ENCODE measurements at regions not wholly inside any gene's neighbourhood (a gene's known extent, or its start where the extent isn't known, plus 50 kb on each side); places are given as distances from the start of the nearest gene placed in this dataset.

GRCh38 chr5:6291961-6292360 lies 86.4 kb downstream of the MED10 start:
- no peak overlapping the region for H3K9ac ChIP-seq (ENCODE audit: insufficient read depth, low read length)
- H3K4me3 ChIP-seq (replicated peaks in 1 of 4; ENCODE audit: control extremely low read depth in 1 of 4, insufficient read depth in 1 of 4, low read depth in 3 of 4, low read length in 4 of 4) = no peak overlapping the region
- no peaks in the 10 kb centered on the region for H3K79me2 ChIP-seq (ENCODE audit: control insufficient read depth, insufficient read depth, low read length)
- TF ChIP-seq CTCF (conservative IDR thresholded peaks at IDR 0.05 in 1 of 2, IDR thresholded peaks at IDR 0.05 in 1 of 2; ENCODE audit: low read depth in 1 of 2, low read length in 2 of 2) = no peak
- TF ChIP-seq EZH2 (IDR thresholded peaks at IDR 0.05; ENCODE audit: low read length, missing control alignments) = no peak
- no peaks in the 10 kb centered on the region for H4K20me1 ChIP-seq (ENCODE audit: control insufficient read depth, extremely low read depth, insufficient read depth, low read length)
- no peaks in the 10 kb centered on the region for H3K4me1 ChIP-seq (ENCODE audit: control insufficient read depth, extremely low read depth, insufficient read depth, low read length)
- no peaks in the 10 kb centered on the region for H3K9me3 ChIP-seq (ENCODE audit: control insufficient read depth, insufficient read depth, low read depth, low read length)
- H3K27ac ChIP-seq (ENCODE audit: insufficient read depth, low read length) = no peak overlapping the region
- no peaks in the 10 kb centered on the region for H3K36me3 ChIP-seq (ENCODE audit: control insufficient read depth, insufficient read depth, low read length)
- no peak overlapping the region for H2AFZ ChIP-seq (ENCODE audit: low read length)
- no peak overlapping the region for H3K4me2 ChIP-seq (ENCODE audit: extremely low read depth, insufficient read depth, low read length)
- H3K27me3 ChIP-seq (ENCODE audit: control insufficient read depth, insufficient read depth, low read length) = no peaks in the 10 kb centered on the region
- no peak for DNase-seq (ENCODE audit: low read depth in 2 of 2)

- DNase-seq (ENCODE audit: low read depth in 2 of 2) = no peak
- Histone ChIP-seq H3K27me3 (ENCODE audit: control insufficient read depth, insufficient read depth, low read length) (no peaks in the 10 kb centered on the region), H3K4me3 (replicated peaks in 1 of 4; ENCODE audit: control extremely low read depth in 1 of 4, insufficient read depth in 1 of 4, low read depth in 3 of 4, low read length in 4 of 4) (no peak overlapping the region), H3K79me2 (ENCODE audit: control insufficient read depth, insufficient read depth, low read length) (no peaks in the 10 kb centered on the region), H3K27ac (ENCODE audit: insufficient read depth, low read length) (no peak overlapping the region), H3K4me2 (ENCODE audit: extremely low read depth, insufficient read depth, low read length) (no peak overlapping the region), H3K36me3 (ENCODE audit: control insufficient read depth, insufficient read depth, low read length) (no peaks in the 10 kb centered on the region), H3K9ac (ENCODE audit: insufficient read depth, low read length) (no peak overlapping the region), H3K9me3 (ENCODE audit: control insufficient read depth, insufficient read depth, low read depth, low read length) (no peaks in the 10 kb centered on the region), H4K20me1 (ENCODE audit: control insufficient read depth, extremely low read depth, insufficient read depth, low read length) (no peaks in the 10 kb centered on the region), H2AFZ (ENCODE audit: low read length) (no peak overlapping the region), H3K4me1 (ENCODE audit: control insufficient read depth, extremely low read depth, insufficient read depth, low read length) (no peaks in the 10 kb centered on the region)
- TF ChIP-seq CTCF (conservative IDR thresholded peaks at IDR 0.05 in 1 of 2, IDR thresholded peaks at IDR 0.05 in 1 of 2; ENCODE audit: low read depth in 1 of 2, low read length in 2 of 2) = no peak
- TF ChIP-seq EZH2 (IDR thresholded peaks at IDR 0.05; ENCODE audit: low read length, missing control alignments) = no peak
Observed at GRCh38 chr5:6289239-6289638, 89.1 kb downstream of the MED10 start.

- H3K4me2 ChIP-seq (ENCODE audit: extremely low read depth, insufficient read depth, low read length) = no peak overlapping the region
- no peaks in the 10 kb centered on the region for H3K4me1 ChIP-seq (ENCODE audit: control insufficient read depth, extremely low read depth, insufficient read depth, low read length)
- H3K79me2 ChIP-seq (ENCODE audit: control insufficient read depth, insufficient read depth, low read length) = no peaks in the 10 kb centered on the region
- no peaks in the 10 kb centered on the region for H3K9me3 ChIP-seq (ENCODE audit: control insufficient read depth, insufficient read depth, low read depth, low read length)
- no peak overlapping the region for H3K9ac ChIP-seq (ENCODE audit: insufficient read depth, low read length)
- no peaks in the 10 kb centered on the region for H3K36me3 ChIP-seq (ENCODE audit: control insufficient read depth, insufficient read depth, low read length)
- H3K4me3 ChIP-seq (replicated peaks in 1 of 4; ENCODE audit: control extremely low read depth in 1 of 4, insufficient read depth in 1 of 4, low read depth in 3 of 4, low read length in 4 of 4) = no peak overlapping the region
- H3K27ac ChIP-seq (ENCODE audit: insufficient read depth, low read length) = no peak overlapping the region
- H4K20me1 ChIP-seq (ENCODE audit: control insufficient read depth, extremely low read depth, insufficient read depth, low read length) = no peaks in the 10 kb centered on the region
- no peak for DNase-seq (ENCODE audit: low read depth in 2 of 2)
- no peak for TF ChIP-seq EZH2 (IDR thresholded peaks at IDR 0.05; ENCODE audit: low read length, missing control alignments)
- no peak for TF ChIP-seq CTCF (conservative IDR thresholded peaks at IDR 0.05 in 1 of 2, IDR thresholded peaks at IDR 0.05 in 1 of 2; ENCODE audit: low read depth in 1 of 2, low read length in 2 of 2)
- H3K27me3 ChIP-seq (ENCODE audit: control insufficient read depth, insufficient read depth, low read length) = no peaks in the 10 kb centered on the region
- H2AFZ ChIP-seq (ENCODE audit: low read length) = no peak overlapping the region
Observed at GRCh38 chr5:6287176-6287575, 91.2 kb downstream of the MED10 start.

Data from fibroblast of lung (primary cell).